Stimulated activated CD4-positive, alpha-beta T cell treated with anti-CD3 and anti-CD28 coated beads, Interleukin-15, amount 100 ng/mL, for 1 hour (primary cell): ENCODE measurements at regions not wholly inside any gene's neighbourhood (a gene's known extent, or its start where the extent isn't known, plus 50 kb on each side); places are given as distances from the start of the nearest gene placed in this dataset.
"Not testable (repeated sequence)": the region's sequence is repeated elsewhere in the genome, so short reads cannot be mapped to it uniquely, and the experiment has no call there.

Experiments
- DNase-seq, 2 donors: peaks; one replicate each; pipeline ENCODE4 v3.0.0-alpha.2; 2020; ENCODE audit warnings: low read depth in 1 of 2, low spot score in 1 of 2

- not testable (repeated sequence) for DNase-seq
These were observed 124.9 kb upstream of the CCDC180 start for GRCh38 chr9:97182532-97182931.

DNA sequence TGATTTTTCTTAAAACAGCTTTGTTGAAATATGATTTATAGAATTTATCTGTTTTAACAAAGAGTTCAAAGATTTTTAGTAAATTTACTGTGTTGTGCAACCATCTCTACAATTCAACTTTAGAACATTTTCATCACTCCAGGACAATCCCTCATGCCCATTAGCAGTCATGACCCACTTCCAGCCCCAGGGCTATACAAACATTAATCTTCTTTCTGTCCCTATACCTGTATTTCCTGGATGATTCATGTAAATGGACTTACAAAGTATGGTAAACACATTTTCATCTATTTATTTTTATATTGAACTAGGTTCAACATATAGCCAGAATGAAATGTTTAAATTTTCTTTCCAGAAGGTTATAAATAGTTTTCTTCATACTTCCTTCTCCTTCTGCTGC lies 127.8 kb upstream of the CCDC180 start:
- no peak for DNase-seq

DNA sequence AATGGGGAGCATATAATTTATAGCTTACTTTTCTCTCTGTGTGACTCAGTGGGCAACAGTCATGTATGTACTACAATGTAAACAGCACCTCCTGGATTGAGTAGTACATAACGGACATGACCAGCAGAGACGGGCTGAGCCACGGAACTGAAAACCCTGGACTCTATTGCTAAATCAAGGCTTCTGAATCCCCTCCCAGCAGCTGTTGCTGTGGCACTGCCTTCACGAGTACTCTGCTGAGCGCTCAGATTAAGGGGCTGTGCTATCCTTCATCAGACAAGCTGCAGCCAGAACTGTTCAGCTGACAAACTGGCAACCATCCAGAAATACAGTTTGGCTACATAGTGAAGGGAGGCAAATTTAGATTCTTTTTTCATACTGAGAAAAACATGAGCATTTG lies 131.3 kb upstream of the CCDC180 start:
- no peak for DNase-seq

DNA sequence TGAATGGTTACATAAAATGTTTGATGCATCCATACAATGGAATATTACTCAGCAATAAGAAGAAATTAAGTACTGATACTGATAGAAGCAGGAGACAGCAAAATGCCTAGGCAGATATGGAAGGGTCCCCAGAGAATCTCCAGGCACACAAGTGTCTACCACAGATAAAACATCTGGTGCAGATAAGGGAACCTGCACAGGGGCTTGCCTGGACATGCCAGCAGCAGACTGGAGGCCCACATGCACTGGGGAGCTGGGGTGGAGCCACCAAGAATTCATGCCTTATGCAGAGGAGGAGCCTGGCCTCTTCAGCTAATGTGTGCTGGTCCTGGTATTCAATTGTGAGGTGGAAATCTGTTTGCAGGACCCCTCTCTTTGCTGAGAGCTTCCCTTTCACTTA lies 129.2 kb upstream of the CTSV start:
- not testable (repeated sequence) for DNase-seq

DNA sequence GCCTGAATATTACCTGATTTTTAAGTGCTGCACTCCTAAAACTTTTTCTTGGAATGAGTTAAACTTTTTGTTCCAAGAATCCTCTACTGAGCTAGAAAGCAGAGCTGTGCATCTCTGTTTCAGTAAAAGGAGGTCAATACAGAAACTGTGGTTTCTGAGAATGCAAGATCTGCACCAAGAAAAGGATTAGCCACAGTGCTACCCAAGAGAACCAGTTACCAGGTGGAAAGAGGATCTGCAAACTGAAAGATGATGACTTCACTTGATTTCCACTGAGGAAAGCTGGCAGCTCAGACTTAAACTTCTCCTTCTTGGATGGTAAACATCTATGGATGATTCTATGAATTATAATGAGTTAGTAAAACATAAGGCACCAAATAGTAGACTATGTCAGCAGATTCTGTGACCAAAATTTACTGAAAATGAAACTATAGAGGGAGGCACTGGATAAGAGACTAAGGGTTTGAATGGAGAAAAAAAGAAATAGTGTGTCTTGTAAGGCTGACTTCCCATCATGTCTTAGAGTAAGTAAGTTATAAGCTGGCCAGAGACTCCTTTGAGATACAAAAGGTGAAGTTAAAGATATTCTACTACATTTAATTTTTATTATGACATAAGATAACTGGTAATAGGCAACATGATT lies 127.7 kb upstream of the CTSV start:
- not testable (repeated sequence) for DNase-seq

DNA sequence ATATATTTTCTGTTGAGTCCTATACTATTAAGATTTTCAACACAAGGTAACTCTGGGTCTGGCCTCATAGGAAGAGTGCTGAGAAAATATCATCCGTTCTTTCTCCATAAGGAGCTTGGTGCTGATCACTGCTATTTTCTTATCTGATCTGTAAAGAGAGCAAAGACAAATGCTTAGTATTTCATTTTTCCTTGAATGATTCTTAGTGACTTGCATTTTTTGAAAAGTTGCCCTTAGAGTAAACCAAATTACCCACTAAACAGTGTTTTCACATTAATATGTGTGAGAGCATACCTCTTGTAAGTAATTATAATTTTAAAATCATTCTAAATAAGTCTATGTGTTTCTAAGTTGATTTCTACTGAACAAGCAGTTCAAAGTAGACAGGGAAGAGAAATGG lies 121.3 kb upstream of the CTSV start:
- DNase-seq, result no peak

DNA sequence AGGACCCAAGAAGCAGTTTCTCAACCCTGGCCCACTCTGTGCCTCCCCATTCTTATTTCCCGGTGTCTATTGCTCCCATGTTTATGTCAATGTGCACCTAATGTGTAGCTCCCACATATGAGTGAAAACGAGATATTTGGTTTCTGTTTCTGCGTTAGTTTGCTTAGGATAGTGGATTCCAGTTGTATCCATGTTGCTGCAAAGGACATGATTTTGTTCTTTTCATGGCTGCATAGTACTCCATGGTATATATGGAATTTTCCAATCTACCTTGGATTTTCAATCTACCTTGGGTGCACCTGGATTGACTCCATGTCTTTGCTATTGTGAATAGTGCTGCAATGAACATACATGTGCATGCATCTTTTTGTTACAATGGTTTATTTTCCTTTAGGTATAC lies 119.8 kb upstream of the CTSV start:
- DNase-seq, result not testable (repeated sequence)

- DNase-seq, result not testable (repeated sequence)
These were observed 116.5 kb upstream of the CTSV start for GRCh38 chr9:97155441-97155840.

DNA sequence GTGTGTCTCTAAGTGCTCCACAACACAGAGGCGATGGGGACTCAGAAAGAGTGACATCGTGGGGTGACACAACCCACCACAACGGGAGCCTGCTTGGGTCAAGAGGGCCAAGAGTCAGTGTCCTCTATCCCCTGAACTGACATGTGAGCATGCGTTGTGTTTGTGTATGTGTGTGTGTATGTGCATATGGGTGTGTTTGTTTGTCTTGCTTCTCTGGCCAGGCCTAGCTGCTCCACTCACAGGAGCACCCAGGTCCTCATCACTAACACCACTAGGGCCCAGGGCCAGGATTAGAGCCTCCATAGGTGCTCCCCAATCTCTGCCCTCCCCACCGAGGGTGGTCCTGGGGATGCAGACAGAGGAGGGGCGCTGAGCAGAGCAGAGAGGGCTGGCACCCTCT lies 115.0 kb upstream of the CTSV start:
- DNase-seq, result no peak

DNA sequence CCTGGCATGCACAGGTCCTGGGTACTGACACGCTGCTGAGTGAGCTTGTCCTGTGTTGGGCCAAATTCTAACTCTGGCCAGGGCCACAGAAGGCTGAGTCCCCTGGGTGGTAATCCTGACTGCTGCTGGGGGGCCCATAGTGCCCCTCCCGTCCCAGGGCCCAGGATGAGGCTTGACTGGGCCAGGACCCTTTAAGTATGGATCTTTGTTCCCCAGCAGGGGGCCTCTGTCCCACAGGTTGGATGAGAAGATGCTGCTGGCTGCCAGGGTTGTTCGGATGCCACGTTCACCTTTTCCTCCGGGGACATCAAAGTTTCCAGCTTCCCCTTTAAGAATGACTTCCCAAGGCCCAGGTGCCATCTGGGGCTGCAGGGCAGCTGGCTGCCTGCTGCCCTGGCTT lies 114.2 kb upstream of the CTSV start:
- DNase-seq, result not testable (repeated sequence)

GRCh38 chr9:97150471-97150870 lies 111.5 kb upstream of the CTSV start:
- not testable (repeated sequence) for DNase-seq

GRCh38 chr9:97148428-97148827 lies 109.5 kb upstream of the CTSV start:
- not testable (repeated sequence) for DNase-seq

GRCh38 chr9:97145680-97146079 lies 106.7 kb upstream of the CTSV start:
- not testable (repeated sequence) for DNase-seq

GRCh38 chr9:97140566-97140965 lies 101.6 kb upstream of the CTSV start:
- DNase-seq, result no peak

DNA sequence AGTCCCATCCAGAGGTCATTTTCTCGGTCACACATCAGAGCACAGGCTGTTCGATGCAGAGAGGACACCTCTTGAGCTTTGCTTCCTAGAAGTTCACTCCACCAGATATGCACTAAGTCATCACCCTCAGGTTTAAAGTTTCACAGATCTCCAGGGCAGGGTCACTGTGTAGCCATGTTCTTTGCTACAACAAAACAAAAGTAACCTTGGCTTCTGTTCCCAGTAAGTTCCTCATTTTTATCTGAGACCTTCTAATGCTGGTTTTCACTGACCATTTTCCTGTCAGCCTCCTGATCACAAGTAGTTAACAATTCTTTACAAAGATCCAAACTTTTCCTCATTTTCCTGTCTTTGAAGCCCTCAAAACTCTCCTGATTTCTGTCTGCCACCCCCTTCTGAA lies 97.5 kb upstream of the CTSV start:
- no peak for DNase-seq

DNA sequence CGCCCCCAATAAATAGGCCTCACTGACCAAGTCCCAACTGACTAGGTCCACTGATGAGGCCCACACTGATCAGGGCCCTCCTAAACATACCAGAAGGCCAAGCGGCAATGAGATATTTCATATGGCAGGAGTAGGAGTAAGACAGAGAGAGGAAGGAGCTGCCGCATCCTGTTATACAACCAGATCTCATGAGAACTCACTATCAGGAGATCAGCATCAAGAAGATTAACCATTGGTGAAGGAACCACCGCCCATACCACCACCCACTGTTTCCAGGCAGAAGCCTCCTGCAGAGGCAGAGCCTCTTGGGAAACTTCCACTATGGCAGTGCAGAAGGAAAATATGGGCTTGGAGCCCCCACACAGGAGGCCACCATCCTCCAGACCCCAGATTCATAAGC lies 95.0 kb upstream of the CTSV start:
- not testable (repeated sequence) for DNase-seq

DNA sequence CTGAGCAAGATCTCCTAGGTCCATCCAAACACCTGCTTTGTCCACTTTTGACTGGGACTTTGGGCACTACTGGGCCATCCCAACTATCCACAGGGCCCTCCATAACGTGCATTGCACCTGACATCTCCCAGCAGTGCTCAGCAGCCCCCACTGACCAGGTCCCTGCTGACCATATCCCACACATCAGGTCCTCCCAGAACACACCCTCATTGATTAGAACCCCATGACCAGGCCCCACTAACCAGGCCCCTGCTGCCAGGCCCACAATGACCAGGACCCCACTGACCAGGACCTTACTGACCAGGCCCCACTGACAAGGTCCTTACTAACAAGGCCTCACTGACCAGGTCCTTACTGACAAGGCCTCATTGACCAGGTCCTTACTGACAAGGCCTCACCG lies 93.9 kb upstream of the CTSV start:
- DNase-seq, result no peak

- DNase-seq, result not testable (repeated sequence)
These were observed 91.9 kb upstream of the CTSV start for GRCh38 chr9:97130864-97131263.

DNA sequence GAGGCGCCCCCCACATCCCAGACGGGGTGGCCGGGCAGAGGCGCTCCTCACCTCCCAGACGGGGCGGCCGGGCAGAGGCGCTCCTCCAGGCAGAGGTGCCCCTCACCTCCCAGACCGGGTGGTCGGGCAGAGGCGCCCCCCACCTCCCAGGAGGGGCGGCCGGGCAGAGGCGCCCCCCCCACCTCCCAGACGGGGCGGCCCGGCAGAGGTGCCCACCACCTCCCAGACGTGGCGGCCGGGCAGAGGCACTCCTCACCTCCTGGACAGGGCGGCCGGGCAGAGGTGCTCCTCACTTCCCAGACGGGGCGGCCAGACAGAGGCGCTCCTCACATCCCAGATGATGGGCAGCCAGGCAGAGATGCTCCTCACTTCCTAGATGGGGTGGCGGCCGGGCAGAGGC lies 91.4 kb upstream of the CTSV start:
- DNase-seq, result not testable (repeated sequence)

- DNase-seq, result no peak
These were observed 90.0 kb upstream of the CTSV start for GRCh38 chr9:97128919-97129318.

GRCh38 chr9:97124256-97124655 lies 85.3 kb upstream of the CTSV start:
- no peak for DNase-seq

GRCh38 chr9:97110696-97111095 lies 71.8 kb upstream of the CTSV start:
- DNase-seq, result no peak

GRCh38 chr9:97109194-97109811 lies 70.4 kb upstream of the CTSV start:
- no peak for DNase-seq
